ENCODE measurements at regions not wholly inside any gene's neighbourhood (a gene's known extent, or its start where the extent isn't known, plus 50 kb on each side); places are given as distances from the start of the nearest gene placed in this dataset.

DNA sequence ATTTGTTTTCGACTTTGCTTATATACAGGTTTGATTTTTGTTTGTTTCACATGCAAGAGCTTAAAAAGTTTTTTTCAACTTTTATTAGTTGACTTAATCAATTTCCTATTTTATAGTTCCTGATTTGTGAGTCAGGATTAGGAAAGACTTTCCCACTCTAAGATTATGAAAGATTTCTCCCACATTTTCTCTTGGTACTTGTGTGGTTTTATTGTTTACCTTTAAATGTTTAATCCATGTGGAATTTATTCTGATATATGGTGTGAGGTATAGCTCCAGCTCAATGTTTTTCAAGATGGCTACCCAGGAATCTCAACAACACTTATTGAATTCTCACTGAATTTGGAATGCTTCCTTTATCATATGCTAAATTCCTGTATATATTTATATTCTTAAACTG is 117.8 kb upstream of the LGALSL start:
- Histone ChIP-seq H3K4me3 (ENCODE audit: severe bottlenecking) (no peak overlapping the region), H3K4me1 (ENCODE audit: insufficient read depth, poor library complexity, severe bottlenecking) (no peaks in the 10 kb centered on the region), H3K9me3 (ENCODE audit: severe bottlenecking) (no peaks in the 10 kb centered on the region), H3K27me3 (ENCODE audit: insufficient read depth, poor library complexity, severe bottlenecking) (no peaks in the 10 kb centered on the region), H3K27ac (ENCODE audit: poor library complexity, severe bottlenecking) (no peak overlapping the region), H3K36me3 (ENCODE audit: low read depth) (no peaks in the 10 kb centered on the region)
- TF ChIP-seq, protein P1, sequence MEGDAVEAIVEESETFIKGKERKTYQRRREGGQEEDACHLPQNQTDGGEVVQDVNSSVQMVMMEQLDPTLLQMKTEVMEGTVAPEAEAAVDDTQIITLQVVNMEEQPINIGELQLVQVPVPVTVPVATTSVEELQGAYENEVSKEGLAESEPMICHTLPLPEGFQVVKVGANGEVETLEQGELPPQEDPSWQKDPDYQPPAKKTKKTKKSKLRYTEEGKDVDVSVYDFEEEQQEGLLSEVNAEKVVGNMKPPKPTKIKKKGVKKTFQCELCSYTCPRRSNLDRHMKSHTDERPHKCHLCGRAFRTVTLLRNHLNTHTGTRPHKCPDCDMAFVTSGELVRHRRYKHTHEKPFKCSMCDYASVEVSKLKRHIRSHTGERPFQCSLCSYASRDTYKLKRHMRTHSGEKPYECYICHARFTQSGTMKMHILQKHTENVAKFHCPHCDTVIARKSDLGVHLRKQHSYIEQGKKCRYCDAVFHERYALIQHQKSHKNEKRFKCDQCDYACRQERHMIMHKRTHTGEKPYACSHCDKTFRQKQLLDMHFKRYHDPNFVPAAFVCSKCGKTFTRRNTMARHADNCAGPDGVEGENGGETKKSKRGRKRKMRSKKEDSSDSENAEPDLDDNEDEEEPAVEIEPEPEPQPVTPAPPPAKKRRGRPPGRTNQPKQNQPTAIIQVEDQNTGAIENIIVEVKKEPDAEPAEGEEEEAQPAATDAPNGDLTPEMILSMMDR (IDR thresholded peaks at IDR 0.05; ENCODE audit: poor library complexity, severe bottlenecking), result no peak
- ATAC-seq (ENCODE audit: low read depth) (0 out of 3 replicates have a peak, but pooled peaks have one; percentile 33), DNase-seq (ENCODE audit: low spot score) (no peak)

DNA sequence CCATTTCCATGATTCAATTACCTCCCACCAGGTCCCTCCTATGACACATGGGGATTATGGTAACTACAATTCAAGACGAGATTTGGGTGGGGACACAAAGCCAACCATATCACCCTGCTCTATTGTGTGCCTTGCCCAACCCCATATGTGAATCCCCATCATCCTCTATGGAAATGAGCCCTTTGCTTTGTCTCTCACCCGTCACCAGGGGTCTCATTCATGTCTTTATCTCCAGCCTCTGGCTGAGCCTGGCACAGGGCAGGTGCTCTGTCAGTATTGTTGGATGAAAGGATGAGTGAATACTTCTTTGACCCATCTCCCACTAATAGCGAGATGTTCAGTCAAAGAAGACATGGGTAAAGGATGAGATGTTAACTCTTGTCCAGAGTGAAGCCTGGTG is 116.6 kb upstream of the LGALSL start:
- Histone ChIP-seq H3K9me3 (ENCODE audit: severe bottlenecking) (no peaks in the 10 kb centered on the region), H3K4me3 (ENCODE audit: severe bottlenecking) (no peak overlapping the region), H3K27ac (ENCODE audit: poor library complexity, severe bottlenecking) (no peak overlapping the region), H3K27me3 (ENCODE audit: insufficient read depth, poor library complexity, severe bottlenecking) (no peaks in the 10 kb centered on the region), H3K36me3 (ENCODE audit: low read depth) (no peaks in the 10 kb centered on the region), H3K4me1 (ENCODE audit: insufficient read depth, poor library complexity, severe bottlenecking) (no peaks in the 10 kb centered on the region)
- TF ChIP-seq, protein P1 (IDR thresholded peaks at IDR 0.05; ENCODE audit: poor library complexity, severe bottlenecking), result no peak
- DNase-seq (ENCODE audit: low spot score) (no peak), ATAC-seq (ENCODE audit: low read depth) (no peak)

DNA sequence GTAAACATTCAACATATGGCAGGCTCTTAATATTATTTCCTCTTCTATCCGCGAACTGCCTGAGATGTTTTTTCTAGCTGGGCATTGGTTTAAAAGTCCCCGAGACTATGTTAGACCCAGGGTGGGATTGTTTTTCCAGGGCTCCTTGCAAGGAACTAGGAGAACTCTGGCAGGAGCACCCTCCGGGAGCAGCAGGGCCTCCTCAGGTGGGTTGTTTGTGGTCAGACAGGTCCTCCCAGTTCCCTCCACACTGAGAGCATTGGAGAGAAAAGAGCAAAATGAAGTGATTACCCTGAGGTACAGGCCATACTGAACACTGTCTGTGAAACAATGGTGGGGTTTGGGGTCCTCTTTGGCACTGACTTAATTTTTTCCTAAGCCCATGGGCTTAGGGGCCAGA is 115.9 kb upstream of the LGALSL start:
- DNase-seq (ENCODE audit: low spot score), result no peak
- H3K4me3 ChIP-seq (ENCODE audit: severe bottlenecking), result no peak overlapping the region
- H3K27ac ChIP-seq (ENCODE audit: poor library complexity, severe bottlenecking), result no peak overlapping the region
- no peaks in the 10 kb centered on the region for H3K4me1 ChIP-seq (ENCODE audit: insufficient read depth, poor library complexity, severe bottlenecking)
- no peaks in the 10 kb centered on the region for H3K27me3 ChIP-seq (ENCODE audit: insufficient read depth, poor library complexity, severe bottlenecking)
- no peaks in the 10 kb centered on the region for H3K36me3 ChIP-seq (ENCODE audit: low read depth)
- ATAC-seq (ENCODE audit: low read depth), result no peak
- no peaks in the 10 kb centered on the region for H3K9me3 ChIP-seq (ENCODE audit: severe bottlenecking)
- TF ChIP-seq, protein P1 (IDR thresholded peaks at IDR 0.05; ENCODE audit: poor library complexity, severe bottlenecking), result no peak

DNA sequence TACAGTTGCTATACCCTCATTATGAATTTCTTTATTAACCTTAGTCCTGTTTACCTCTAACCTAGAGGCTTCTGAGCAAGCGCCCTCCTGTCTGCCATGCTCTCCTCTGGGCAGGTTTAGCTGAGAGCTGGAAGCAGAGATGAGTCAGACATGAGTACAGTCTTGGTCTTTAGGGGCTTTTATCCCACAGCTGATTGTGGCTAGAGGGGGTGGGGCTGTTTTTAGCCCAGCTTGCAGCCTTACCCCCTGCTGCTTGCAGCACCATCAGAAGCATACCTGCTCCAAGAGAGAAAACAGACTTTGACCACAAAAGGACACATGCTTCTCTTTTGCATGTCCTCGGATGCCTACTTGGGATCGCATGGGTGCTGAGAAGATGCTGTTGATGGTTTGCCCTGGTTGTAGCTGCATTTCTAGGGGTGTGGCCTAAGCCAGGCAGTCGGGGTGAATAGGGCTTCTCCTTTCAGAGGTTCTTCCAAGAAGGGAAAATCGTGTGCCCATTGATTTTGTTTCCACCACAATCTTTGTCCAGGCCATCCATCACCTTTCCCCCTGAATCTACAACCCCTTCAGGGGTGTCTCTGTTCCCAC is 115.0 kb upstream of the LGALSL start:
- DNase-seq (ENCODE audit: low spot score), result no peak
- no peaks in the 10 kb centered on the region for H3K4me1 ChIP-seq (ENCODE audit: insufficient read depth, poor library complexity, severe bottlenecking)
- ATAC-seq (ENCODE audit: low read depth), result no peak
- no peaks in the 10 kb centered on the region for H3K27me3 ChIP-seq (ENCODE audit: insufficient read depth, poor library complexity, severe bottlenecking)
- H3K36me3 ChIP-seq (ENCODE audit: low read depth), result no peaks in the 10 kb centered on the region
- H3K9me3 ChIP-seq (ENCODE audit: severe bottlenecking), result no peaks in the 10 kb centered on the region
- H3K4me3 ChIP-seq (ENCODE audit: severe bottlenecking), result no peak overlapping the region
- TF ChIP-seq, protein P1 (IDR thresholded peaks at IDR 0.05; ENCODE audit: poor library complexity, severe bottlenecking), result no peak
- no peak overlapping the region for H3K27ac ChIP-seq (ENCODE audit: poor library complexity, severe bottlenecking)

DNA sequence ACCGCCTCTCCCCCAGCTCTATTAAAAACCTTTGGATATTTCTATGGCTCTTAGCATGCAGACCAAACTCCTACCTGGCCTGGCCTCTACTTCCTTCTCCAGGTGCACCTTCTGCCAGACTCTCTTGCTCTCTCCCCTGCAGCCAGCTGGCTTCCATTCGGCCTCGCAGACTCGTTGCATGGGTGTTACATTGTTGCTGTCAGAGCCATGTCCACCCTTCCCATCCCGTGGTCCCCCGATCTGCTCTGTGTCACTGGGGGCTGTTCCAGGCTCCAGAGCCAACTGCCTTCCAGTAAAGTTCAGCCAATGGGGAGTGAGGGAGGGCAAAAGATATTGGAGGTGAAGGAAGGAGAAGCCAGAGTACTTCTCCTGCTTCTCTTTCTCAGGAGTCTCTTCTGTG is 112.5 kb upstream of the LGALSL start:
- ATAC-seq (ENCODE audit: low read depth), result no peak
- TF ChIP-seq, protein P1 (IDR thresholded peaks at IDR 0.05; ENCODE audit: poor library complexity, severe bottlenecking), result no peak
- Histone ChIP-seq H3K27me3 (ENCODE audit: insufficient read depth, poor library complexity, severe bottlenecking) (no peaks in the 10 kb centered on the region), H3K36me3 (ENCODE audit: low read depth) (no peaks in the 10 kb centered on the region), H3K9me3 (ENCODE audit: severe bottlenecking) (no peaks in the 10 kb centered on the region), H3K4me1 (ENCODE audit: insufficient read depth, poor library complexity, severe bottlenecking) (no peaks in the 10 kb centered on the region), H3K27ac (ENCODE audit: poor library complexity, severe bottlenecking) (no peak overlapping the region), H3K4me3 (ENCODE audit: severe bottlenecking) (no peak overlapping the region)
- no peak for DNase-seq (ENCODE audit: low spot score)
